ENCODE measurements at regions not wholly inside any gene's neighbourhood (a gene's known extent, or its start where the extent isn't known, plus 50 kb on each side); places are given as distances from the start of the nearest gene placed in this dataset.

- DNase-seq (ENCODE audit: low spot score), result peak; percentile 65
Measured at GRCh38 chr20:11205769-11206362, 532.1 kb upstream of the JAG1 start.

GRCh38 chr20:11207749-11208502 is 534.1 kb upstream of the JAG1 start:
- peak; percentile 48 for DNase-seq (ENCODE audit: low spot score)

- DNase-seq (ENCODE audit: low spot score), result no peak
Measured at GRCh38 chr20:11210611-11211010, 536.8 kb upstream of the JAG1 start.

- DNase-seq (ENCODE audit: low spot score), result no peak
Measured at GRCh38 chr20:11212272-11212671, 538.5 kb upstream of the JAG1 start.

GRCh38 chr20:11212902-11213301 is 539.1 kb upstream of the JAG1 start:
- DNase-seq (ENCODE audit: low spot score), result no peak

- peak; percentile 52 for DNase-seq (ENCODE audit: low spot score)
Measured at GRCh38 chr20:11214256-11214840, 540.5 kb upstream of the JAG1 start.

- peak; percentile 58 for DNase-seq (ENCODE audit: low spot score)
Measured at GRCh38 chr20:11216451-11217314, 542.9 kb upstream of the JAG1 start.

- DNase-seq (ENCODE audit: low spot score), result peak; percentile 75
Measured at GRCh38 chr20:11217326-11218172, 543.8 kb upstream of the JAG1 start.

GRCh38 chr20:11218173-11218680 is 544.4 kb upstream of the JAG1 start:
- peak; percentile 33 for DNase-seq (ENCODE audit: low spot score)

GRCh38 chr20:11219192-11219591 is 545.4 kb upstream of the JAG1 start:
- no peak for DNase-seq (ENCODE audit: low spot score)

GRCh38 chr20:11221046-11221445 is 547.2 kb upstream of the JAG1 start:
- DNase-seq (ENCODE audit: low spot score), result no peak

- DNase-seq (ENCODE audit: low spot score), result no peak
Measured at GRCh38 chr20:11222243-11222642, 548.4 kb upstream of the JAG1 start.

- no peak for DNase-seq (ENCODE audit: low spot score)
Measured at GRCh38 chr20:11227602-11228001, 553.8 kb upstream of the JAG1 start.

- peak; percentile 68 for DNase-seq (ENCODE audit: low spot score)
Measured at GRCh38 chr20:11229772-11230171, 556.0 kb upstream of the JAG1 start.

- DNase-seq (ENCODE audit: low spot score), result no peak
Measured at GRCh38 chr20:11230999-11231398, 557.2 kb upstream of the JAG1 start.

GRCh38 chr20:11231742-11232648 is 558.2 kb upstream of the JAG1 start:
- no peak for DNase-seq (ENCODE audit: low spot score)

- DNase-seq (ENCODE audit: low spot score), result no peak
Measured at GRCh38 chr20:11232896-11233295, 559.1 kb upstream of the JAG1 start.

- DNase-seq (ENCODE audit: low spot score), result no peak
Measured at GRCh38 chr20:11234181-11234580, 560.4 kb upstream of the JAG1 start.

GRCh38 chr20:11234608-11235007 is 560.8 kb upstream of the JAG1 start:
- peak; percentile 30 for DNase-seq (ENCODE audit: low spot score)

GRCh38 chr20:11235058-11235457 is 561.3 kb upstream of the JAG1 start:
- no peak for DNase-seq (ENCODE audit: low spot score)
